ENCODE measurements at regions not wholly inside any gene's neighbourhood (a gene's known extent, or its start where the extent isn't known, plus 50 kb on each side); places are given as distances from the start of the nearest gene placed in this dataset.

GRCh38 chr2:101571951-101572350, 97.0 kb upstream of the RFX8 start:
- Histone ChIP-seq H3K9me3 (ENCODE audit: low read length) (no peaks in the 10 kb centered on the region), H3K27ac (ENCODE audit: low read depth, low read length) (no peak overlapping the region), H3K36me3 (ENCODE audit: insufficient read depth, low read length) (no peaks in the 10 kb centered on the region), H3K9ac (ENCODE audit: low read length) (no peak overlapping the region), H3K4me3 (ENCODE audit: low read depth in 1 of 2, low read length in 2 of 2) (no peak overlapping the region), H3K4me1 (ENCODE audit: insufficient read depth, low read length) (no peaks in the 10 kb centered on the region), H3K27me3 (ENCODE audit: control insufficient read depth in 1 of 2, insufficient read depth in 2 of 2, low read length in 2 of 2) (no peaks in the 10 kb centered on the region)

GRCh38 chr2:101569886-101570520, 95.1 kb upstream of the RFX8 start:
- Histone ChIP-seq H3K4me1 (ENCODE audit: insufficient read depth, low read length) (no peaks in the 10 kb centered on the region), H3K36me3 (ENCODE audit: insufficient read depth, low read length) (no peaks in the 10 kb centered on the region), H3K27ac (ENCODE audit: low read depth, low read length) (no peak overlapping the region), H3K27me3 (ENCODE audit: control insufficient read depth in 1 of 2, insufficient read depth in 2 of 2, low read length in 2 of 2) (no peaks in the 10 kb centered on the region), H3K4me3 (ENCODE audit: low read depth in 1 of 2, low read length in 2 of 2) (no peak overlapping the region), H3K9ac (ENCODE audit: low read length) (no peak overlapping the region), H3K9me3 (ENCODE audit: low read length) (no peaks in the 10 kb centered on the region)

- Histone ChIP-seq H3K9me3 (ENCODE audit: low read length) (no peaks in the 10 kb centered on the region), H3K27me3 (ENCODE audit: control insufficient read depth in 1 of 2, insufficient read depth in 2 of 2, low read length in 2 of 2) (no peaks in the 10 kb centered on the region), H3K36me3 (ENCODE audit: insufficient read depth, low read length) (no peaks in the 10 kb centered on the region), H3K4me1 (ENCODE audit: insufficient read depth, low read length) (no peaks in the 10 kb centered on the region), H3K9ac (ENCODE audit: low read length) (no peak overlapping the region), H3K27ac (ENCODE audit: low read depth, low read length) (no peak overlapping the region), H3K4me3 (ENCODE audit: low read depth in 1 of 2, low read length in 2 of 2) (no peak overlapping the region)
Measured at GRCh38 chr2:101568969-101569368, 94.1 kb upstream of the RFX8 start.

GRCh38 chr2:101566632-101567228, 91.8 kb upstream of the RFX8 start:
- H3K9ac ChIP-seq (ENCODE audit: low read length), result no peak overlapping the region
- H3K4me3 ChIP-seq (ENCODE audit: low read depth in 1 of 2, low read length in 2 of 2), result no peak overlapping the region
- H3K4me1 ChIP-seq (ENCODE audit: insufficient read depth, low read length), result no peaks in the 10 kb centered on the region
- no peaks in the 10 kb centered on the region for H3K36me3 ChIP-seq (ENCODE audit: insufficient read depth, low read length)
- no peak overlapping the region for H3K27ac ChIP-seq (ENCODE audit: low read depth, low read length)
- no peaks in the 10 kb centered on the region for H3K27me3 ChIP-seq (ENCODE audit: control insufficient read depth in 1 of 2, insufficient read depth in 2 of 2, low read length in 2 of 2)
- H3K9me3 ChIP-seq (ENCODE audit: low read length), result no peaks in the 10 kb centered on the region

- no peaks in the 10 kb centered on the region for H3K36me3 ChIP-seq (ENCODE audit: insufficient read depth, low read length)
Measured at GRCh38 chr2:101563849-101564248, 88.9 kb upstream of the RFX8 start.

GRCh38 chr2:101560780-101561315, 85.9 kb upstream of the RFX8 start:
- Histone ChIP-seq H3K9me3 (ENCODE audit: low read length) (no peaks in the 10 kb centered on the region), H3K27ac (ENCODE audit: low read depth, low read length) (no peak overlapping the region), H3K36me3 (ENCODE audit: insufficient read depth, low read length) (no peaks in the 10 kb centered on the region)

More at GRCh38 chr2:101563849-101564248, 88.9 kb upstream of the RFX8 start:
- Histone ChIP-seq H3K4me3 (ENCODE audit: low read depth in 1 of 2, low read length in 2 of 2) (no peak overlapping the region), H3K27ac (ENCODE audit: low read depth, low read length) (no peak overlapping the region), H3K9me3 (ENCODE audit: low read length) (no peaks in the 10 kb centered on the region), H3K27me3 (ENCODE audit: control insufficient read depth in 1 of 2, insufficient read depth in 2 of 2, low read length in 2 of 2) (no peaks in the 10 kb centered on the region), H3K9ac (ENCODE audit: low read length) (no peak overlapping the region), H3K4me1 (ENCODE audit: insufficient read depth, low read length) (peaks cover 13% of the 10 kb centered on the region)

GRCh38 chr2:101559551-101559950, 84.6 kb upstream of the RFX8 start:
- H3K4me3 ChIP-seq (ENCODE audit: low read depth in 1 of 2, low read length in 2 of 2), result peak overlapping the region in 1 of 2 donors; percentile 4
- H3K9me3 ChIP-seq (ENCODE audit: low read length), result no peaks in the 10 kb centered on the region
- no peaks in the 10 kb centered on the region for H3K27me3 ChIP-seq (ENCODE audit: control insufficient read depth in 1 of 2, insufficient read depth in 2 of 2, low read length in 2 of 2)
- H3K9ac ChIP-seq (ENCODE audit: low read length), result no peak overlapping the region
- H3K4me1 ChIP-seq (ENCODE audit: insufficient read depth, low read length), result peaks cover 18% of the 10 kb centered on the region
- peak overlapping the region; percentile 39 for H3K27ac ChIP-seq (ENCODE audit: low read depth, low read length)
- no peaks in the 10 kb centered on the region for H3K36me3 ChIP-seq (ENCODE audit: insufficient read depth, low read length)

More at GRCh38 chr2:101560780-101561315, 85.9 kb upstream of the RFX8 start:
- Histone ChIP-seq H3K9ac (ENCODE audit: low read length) (no peak overlapping the region), H3K4me3 (ENCODE audit: low read depth in 1 of 2, low read length in 2 of 2) (no peak overlapping the region), H3K27me3 (ENCODE audit: control insufficient read depth in 1 of 2, insufficient read depth in 2 of 2, low read length in 2 of 2) (no peaks in the 10 kb centered on the region), H3K4me1 (ENCODE audit: insufficient read depth, low read length) (peaks cover 18% of the 10 kb centered on the region)

- Histone ChIP-seq H3K4me3 (ENCODE audit: low read depth in 1 of 2, low read length in 2 of 2) (peak overlapping the region in 1 of 2 donors; percentile 18), H3K27me3 (ENCODE audit: control insufficient read depth in 1 of 2, insufficient read depth in 2 of 2, low read length in 2 of 2) (no peaks in the 10 kb centered on the region), H3K27ac (ENCODE audit: low read depth, low read length) (peak overlapping the region; percentile 39), H3K36me3 (ENCODE audit: insufficient read depth, low read length) (no peaks in the 10 kb centered on the region), H3K9ac (ENCODE audit: low read length) (no peak overlapping the region), H3K4me1 (ENCODE audit: insufficient read depth, low read length) (peaks cover 18% of the 10 kb centered on the region), H3K9me3 (ENCODE audit: low read length) (no peaks in the 10 kb centered on the region)
Measured at GRCh38 chr2:101558740-101559525, 84.0 kb upstream of the RFX8 start.

GRCh38 chr2:101556033-101556459, 81.1 kb upstream of the RFX8 start:
- Histone ChIP-seq H3K36me3 (ENCODE audit: insufficient read depth, low read length) (no peaks in the 10 kb centered on the region), H3K9ac (ENCODE audit: low read length) (no peak overlapping the region), H3K4me1 (ENCODE audit: insufficient read depth, low read length) (peaks cover 18% of the 10 kb centered on the region), H3K27me3 (ENCODE audit: control insufficient read depth in 1 of 2, insufficient read depth in 2 of 2, low read length in 2 of 2) (no peaks in the 10 kb centered on the region), H3K27ac (ENCODE audit: low read depth, low read length) (no peak overlapping the region), H3K4me3 (ENCODE audit: low read depth in 1 of 2, low read length in 2 of 2) (no peak overlapping the region), H3K9me3 (ENCODE audit: low read length) (no peaks in the 10 kb centered on the region)

- H3K4me3 ChIP-seq (ENCODE audit: low read depth in 1 of 2, low read length in 2 of 2), result no peak overlapping the region
- H3K9me3 ChIP-seq (ENCODE audit: low read length), result no peaks in the 10 kb centered on the region
- H3K9ac ChIP-seq (ENCODE audit: low read length), result no peak overlapping the region
- H3K4me1 ChIP-seq (ENCODE audit: insufficient read depth, low read length), result peaks cover 14% of the 10 kb centered on the region
- no peaks in the 10 kb centered on the region for H3K36me3 ChIP-seq (ENCODE audit: insufficient read depth, low read length)
- no peak overlapping the region for H3K27ac ChIP-seq (ENCODE audit: low read depth, low read length)
- H3K27me3 ChIP-seq (ENCODE audit: control insufficient read depth in 1 of 2, insufficient read depth in 2 of 2, low read length in 2 of 2), result no peaks in the 10 kb centered on the region
Measured at GRCh38 chr2:101551336-101551888, 76.5 kb upstream of the RFX8 start.

- no peaks in the 10 kb centered on the region for H3K27me3 ChIP-seq (ENCODE audit: control insufficient read depth in 1 of 2, insufficient read depth in 2 of 2, low read length in 2 of 2)
- peaks cover 21% of the 10 kb centered on the region for H3K4me1 ChIP-seq (ENCODE audit: insufficient read depth, low read length)
- no peak overlapping the region for H3K27ac ChIP-seq (ENCODE audit: low read depth, low read length)
- no peak overlapping the region for H3K9ac ChIP-seq (ENCODE audit: low read length)
- H3K4me3 ChIP-seq (ENCODE audit: low read depth in 1 of 2, low read length in 2 of 2), result no peak overlapping the region
- H3K9me3 ChIP-seq (ENCODE audit: low read length), result no peaks in the 10 kb centered on the region
- H3K36me3 ChIP-seq (ENCODE audit: insufficient read depth, low read length), result no peaks in the 10 kb centered on the region
Measured at GRCh38 chr2:101550555-101550954, 75.6 kb upstream of the RFX8 start.

Measured in muscle layer of colon (tissue), 2 donors.